Osteoblast (primary cell): ENCODE measurements at regions not wholly inside any gene's neighbourhood (a gene's known extent, or its start where the extent isn't known, plus 50 kb on each side); places are given as distances from the start of the nearest gene placed in this dataset.

Source experiments
- DNase-seq: peaks from one replicate; pipeline ENCODE4 v3.0.0; 2011; ENCODE audit warnings: low spot score, mixed read lengths; ENCODE audit not compliant: insufficient read length; ENCODE audit errors: missing footprints
- H2AFZ ChIP-seq: 2 replicates; pipeline ENCODE4 v1.6.0; 2011; ENCODE audit warnings: mild to moderate bottlenecking, low read length
- H3K27ac ChIP-seq: 2 replicates; pipeline ENCODE4 v1.5.1; 2011; ENCODE audit warnings: mild to moderate bottlenecking, low read depth, low read length, moderate library complexity
- H3K27me3 ChIP-seq: 2 replicates; pipeline ENCODE4 v1.6.0; 2012; ENCODE audit warnings: mild to moderate bottlenecking, control low read depth, inconsistent platforms, low read length, moderate library complexity; ENCODE audit not compliant: insufficient read depth
- H3K36me3 ChIP-seq: 2 replicates; pipeline ENCODE4 v1.5.1; 2011; ENCODE audit warnings: mild to moderate bottlenecking, low read length, control low read depth, moderate library complexity; ENCODE audit not compliant: insufficient read depth
- H3K4me1 ChIP-seq: 2 replicates; pipeline ENCODE4 v1.5.1; 2011; ENCODE audit warnings: mild to moderate bottlenecking, low read length, control low read depth, moderate library complexity; ENCODE audit not compliant: insufficient read depth
- H3K4me2 ChIP-seq: 2 replicates; pipeline ENCODE4 v1.6.0; 2011; ENCODE audit warnings: mild to moderate bottlenecking, low read length; ENCODE audit not compliant: insufficient read depth
- H3K4me3 ChIP-seq: fragments of 200-600 bp; sonication (generic); 3 replicates; pipeline ENCODE4 v1.5.1; 2012; ENCODE audit warnings: mild to moderate bottlenecking, low read length, inconsistent platforms; ENCODE audit not compliant: insufficient read depth
- H3K79me2 ChIP-seq: 2 replicates; pipeline ENCODE4 v1.6.0; 2012; ENCODE audit warnings: mild to moderate bottlenecking, low read length, control low read depth, inconsistent platforms; ENCODE audit not compliant: insufficient read depth
- H3K9me3 ChIP-seq: 2 replicates; pipeline ENCODE4 v1.5.1; 2011; ENCODE audit warnings: low read depth, low read length, control low read depth
- H4K20me1 ChIP-seq: 2 replicates; pipeline ENCODE4 v1.6.0; 2012; ENCODE audit warnings: mild to moderate bottlenecking, low read length, control low read depth; ENCODE audit not compliant: insufficient read depth
- TF ChIP-seq, protein P1 (sequence below): IDR thresholded peaks from 2 replicates; pipeline ENCODE4 v1.5.1; 2011; ENCODE audit warnings: mild to moderate bottlenecking, low read depth, low read length, moderate library complexity; ENCODE audit errors: extremely low read depth

DNA sequence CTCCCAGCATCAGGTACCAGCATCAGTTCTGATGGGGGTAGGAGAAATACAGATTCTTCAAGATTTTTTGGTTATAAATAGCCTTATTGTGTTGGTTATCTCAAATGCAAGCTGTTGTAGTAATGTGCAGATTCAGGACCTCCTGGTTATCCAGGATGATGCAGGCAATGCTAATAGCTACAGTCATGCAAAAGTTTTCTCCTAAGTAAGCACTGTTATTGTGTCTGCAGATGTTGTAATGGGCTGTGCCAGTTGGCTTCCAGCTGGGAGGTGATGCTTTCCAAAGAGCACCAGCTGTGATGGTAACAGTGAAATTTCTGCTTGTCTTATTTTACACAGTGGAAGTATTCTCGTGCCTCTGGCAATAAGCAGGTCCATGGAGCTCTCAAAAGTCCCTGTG, 719.2 kb upstream of the CTNND2 start:
- Histone ChIP-seq H3K79me2 (no peaks in the 10 kb centered on the region), H3K36me3 (no peaks in the 10 kb centered on the region), H3K27ac (no peak overlapping the region), H3K4me2 (no peak overlapping the region), H3K4me1 (no peaks in the 10 kb centered on the region), H3K4me3 (no peak overlapping the region), H2AFZ (no peak overlapping the region), H3K9me3 (peaks cover 2% of the 10 kb centered on the region), H3K27me3 (no peaks in the 10 kb centered on the region), H4K20me1 (no peaks in the 10 kb centered on the region)
- no peak for DNase-seq
- TF ChIP-seq, protein P1, sequence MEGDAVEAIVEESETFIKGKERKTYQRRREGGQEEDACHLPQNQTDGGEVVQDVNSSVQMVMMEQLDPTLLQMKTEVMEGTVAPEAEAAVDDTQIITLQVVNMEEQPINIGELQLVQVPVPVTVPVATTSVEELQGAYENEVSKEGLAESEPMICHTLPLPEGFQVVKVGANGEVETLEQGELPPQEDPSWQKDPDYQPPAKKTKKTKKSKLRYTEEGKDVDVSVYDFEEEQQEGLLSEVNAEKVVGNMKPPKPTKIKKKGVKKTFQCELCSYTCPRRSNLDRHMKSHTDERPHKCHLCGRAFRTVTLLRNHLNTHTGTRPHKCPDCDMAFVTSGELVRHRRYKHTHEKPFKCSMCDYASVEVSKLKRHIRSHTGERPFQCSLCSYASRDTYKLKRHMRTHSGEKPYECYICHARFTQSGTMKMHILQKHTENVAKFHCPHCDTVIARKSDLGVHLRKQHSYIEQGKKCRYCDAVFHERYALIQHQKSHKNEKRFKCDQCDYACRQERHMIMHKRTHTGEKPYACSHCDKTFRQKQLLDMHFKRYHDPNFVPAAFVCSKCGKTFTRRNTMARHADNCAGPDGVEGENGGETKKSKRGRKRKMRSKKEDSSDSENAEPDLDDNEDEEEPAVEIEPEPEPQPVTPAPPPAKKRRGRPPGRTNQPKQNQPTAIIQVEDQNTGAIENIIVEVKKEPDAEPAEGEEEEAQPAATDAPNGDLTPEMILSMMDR = no peak

DNA sequence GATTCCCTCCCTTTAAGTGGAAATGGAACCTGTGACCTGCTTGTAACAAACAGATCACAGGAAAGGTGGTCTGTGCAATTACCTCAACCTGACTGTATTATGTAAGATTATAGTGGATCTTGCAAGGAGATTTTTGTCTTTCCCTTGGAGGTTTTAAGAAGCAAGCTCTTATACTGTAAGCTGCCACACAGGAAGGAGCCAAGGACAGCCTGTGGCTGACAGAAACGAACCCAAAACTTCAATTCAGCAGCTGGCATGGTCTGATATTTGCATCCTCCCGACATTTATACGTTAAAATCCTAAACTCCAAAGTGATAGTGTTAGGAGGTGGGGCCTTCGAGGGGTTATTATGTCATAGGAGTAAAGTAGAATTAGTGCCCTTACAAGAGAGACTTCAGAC, 711.8 kb upstream of the CTNND2 start:
- H3K4me2 ChIP-seq = no peak overlapping the region

DNA sequence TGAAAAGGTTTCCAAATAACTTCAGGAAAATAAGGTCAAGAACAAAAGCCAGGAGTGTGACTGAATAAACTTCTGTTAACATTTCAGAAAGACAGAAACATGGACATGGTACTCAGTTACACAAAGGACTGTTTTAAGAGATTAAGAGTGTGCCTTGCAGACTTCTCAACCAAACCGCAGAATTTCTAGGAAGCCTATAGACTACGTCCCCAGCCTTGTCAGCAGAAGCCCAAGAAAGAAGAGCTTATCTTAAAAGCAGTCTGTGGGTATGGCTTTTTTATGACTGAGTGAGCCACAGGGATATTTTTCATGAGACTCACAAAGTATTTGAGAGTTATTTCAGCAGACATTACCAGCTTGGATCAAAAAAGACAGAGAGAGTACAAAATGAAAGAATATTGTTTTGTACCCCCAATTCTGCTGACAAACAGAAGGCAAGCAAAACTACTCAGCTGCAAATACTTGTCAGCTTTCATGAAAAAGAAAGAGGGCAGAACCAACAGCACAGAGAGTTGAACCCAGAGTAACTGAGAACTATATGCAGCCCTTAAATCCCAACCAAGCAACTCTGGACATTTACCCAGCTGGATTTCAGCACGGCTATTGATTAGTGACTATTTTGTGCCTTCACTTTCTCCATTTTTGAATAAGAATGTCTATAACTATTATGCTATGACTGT, 711.0 kb upstream of the CTNND2 start:
- H3K4me3 ChIP-seq = no peak overlapping the region
- H3K79me2 ChIP-seq = no peaks in the 10 kb centered on the region
- no peaks in the 10 kb centered on the region for H3K9me3 ChIP-seq
- H3K4me2 ChIP-seq = no peak overlapping the region
- no peak overlapping the region for H2AFZ ChIP-seq
- H3K36me3 ChIP-seq = no peaks in the 10 kb centered on the region
- H4K20me1 ChIP-seq = no peaks in the 10 kb centered on the region
- no peaks in the 10 kb centered on the region for H3K27me3 ChIP-seq
- TF ChIP-seq, protein P1 = no peak
- H3K4me1 ChIP-seq = no peaks in the 10 kb centered on the region
- no peak for DNase-seq
- H3K27ac ChIP-seq = no peak overlapping the region

More for the DNA sequence above, 711.8 kb upstream of the CTNND2 start:
- no peaks in the 10 kb centered on the region for H3K4me1 ChIP-seq
- no peaks in the 10 kb centered on the region for H4K20me1 ChIP-seq
- no peaks in the 10 kb centered on the region for H3K27me3 ChIP-seq
- no peaks in the 10 kb centered on the region for H3K9me3 ChIP-seq
- TF ChIP-seq, protein P1 = no peak
- no peak for DNase-seq
- H3K4me3 ChIP-seq = no peak overlapping the region
- H3K36me3 ChIP-seq = no peaks in the 10 kb centered on the region
- no peaks in the 10 kb centered on the region for H3K79me2 ChIP-seq
- H3K27ac ChIP-seq = no peak overlapping the region
- no peak overlapping the region for H2AFZ ChIP-seq

DNA sequence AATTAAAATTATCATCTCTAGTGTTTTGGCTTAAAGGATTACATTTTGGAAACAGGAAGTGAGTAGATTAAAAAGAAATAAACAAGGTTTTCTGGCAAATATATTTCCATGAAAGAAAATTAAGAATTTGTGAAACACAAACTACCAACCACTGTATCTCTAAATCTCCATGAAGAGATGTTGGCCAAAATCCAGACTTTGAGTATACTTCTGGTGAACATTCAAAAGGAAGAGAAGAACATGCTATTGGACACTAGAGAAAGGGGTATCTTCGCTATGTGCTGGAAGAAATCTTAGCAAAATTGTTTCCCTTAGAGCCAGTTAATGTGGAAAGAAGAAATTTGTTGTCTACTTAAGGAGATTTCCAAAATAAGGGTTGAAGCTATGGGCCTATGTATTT, 710.4 kb upstream of the CTNND2 start:
- no peak overlapping the region for H3K4me3 ChIP-seq
- no peak overlapping the region for H3K27ac ChIP-seq
- TF ChIP-seq, protein P1 = no peak
- H3K27me3 ChIP-seq = no peaks in the 10 kb centered on the region
- no peaks in the 10 kb centered on the region for H3K9me3 ChIP-seq
- H3K4me2 ChIP-seq = no peak overlapping the region
- no peaks in the 10 kb centered on the region for H4K20me1 ChIP-seq
- no peaks in the 10 kb centered on the region for H3K79me2 ChIP-seq
- no peak for DNase-seq
- H3K36me3 ChIP-seq = no peaks in the 10 kb centered on the region
- H3K4me1 ChIP-seq = no peaks in the 10 kb centered on the region
- no peak overlapping the region for H2AFZ ChIP-seq
